ENCODE measurements at regions not wholly inside any gene's neighbourhood (a gene's known extent, or its start where the extent isn't known, plus 50 kb on each side); places are given as distances from the start of the nearest gene placed in this dataset.

- Histone ChIP-seq H3K4me1 (no peaks in the 10 kb centered on the region), H3K9me3 (no peaks in the 10 kb centered on the region), H3K27ac (no peak overlapping the region), H3K4me2 (no peak overlapping the region), H3K4me3 (no peak overlapping the region)
- 17% methylated on average over 4 of the region's 4 CpGs for WGBS (ENCODE audit: missing lambda C conversion rate)
- POLR2A ChIA-PET = no interaction called here
- CTCF ChIA-PET = no interaction called here
- no peak for DNase-seq (ENCODE audit: low read depth in 1 of 2, low spot score in 1 of 2)
- FAIRE-seq = no peak
- no peak for ATAC-seq
- no peak for TF ChIP-seq ZNF302 (CRISPR knock-in tag; IDR thresholded peaks at IDR 0.05)
- no peak for TF ChIP-seq ZSCAN20 (CRISPR knock-in tag; IDR thresholded peaks at IDR 0.05)
- no peak for TF ChIP-seq NFE2L2 (conservative IDR thresholded peaks at IDR 0.05; ENCODE audit: low read length)
- TF ChIP-seq, protein P1, sequence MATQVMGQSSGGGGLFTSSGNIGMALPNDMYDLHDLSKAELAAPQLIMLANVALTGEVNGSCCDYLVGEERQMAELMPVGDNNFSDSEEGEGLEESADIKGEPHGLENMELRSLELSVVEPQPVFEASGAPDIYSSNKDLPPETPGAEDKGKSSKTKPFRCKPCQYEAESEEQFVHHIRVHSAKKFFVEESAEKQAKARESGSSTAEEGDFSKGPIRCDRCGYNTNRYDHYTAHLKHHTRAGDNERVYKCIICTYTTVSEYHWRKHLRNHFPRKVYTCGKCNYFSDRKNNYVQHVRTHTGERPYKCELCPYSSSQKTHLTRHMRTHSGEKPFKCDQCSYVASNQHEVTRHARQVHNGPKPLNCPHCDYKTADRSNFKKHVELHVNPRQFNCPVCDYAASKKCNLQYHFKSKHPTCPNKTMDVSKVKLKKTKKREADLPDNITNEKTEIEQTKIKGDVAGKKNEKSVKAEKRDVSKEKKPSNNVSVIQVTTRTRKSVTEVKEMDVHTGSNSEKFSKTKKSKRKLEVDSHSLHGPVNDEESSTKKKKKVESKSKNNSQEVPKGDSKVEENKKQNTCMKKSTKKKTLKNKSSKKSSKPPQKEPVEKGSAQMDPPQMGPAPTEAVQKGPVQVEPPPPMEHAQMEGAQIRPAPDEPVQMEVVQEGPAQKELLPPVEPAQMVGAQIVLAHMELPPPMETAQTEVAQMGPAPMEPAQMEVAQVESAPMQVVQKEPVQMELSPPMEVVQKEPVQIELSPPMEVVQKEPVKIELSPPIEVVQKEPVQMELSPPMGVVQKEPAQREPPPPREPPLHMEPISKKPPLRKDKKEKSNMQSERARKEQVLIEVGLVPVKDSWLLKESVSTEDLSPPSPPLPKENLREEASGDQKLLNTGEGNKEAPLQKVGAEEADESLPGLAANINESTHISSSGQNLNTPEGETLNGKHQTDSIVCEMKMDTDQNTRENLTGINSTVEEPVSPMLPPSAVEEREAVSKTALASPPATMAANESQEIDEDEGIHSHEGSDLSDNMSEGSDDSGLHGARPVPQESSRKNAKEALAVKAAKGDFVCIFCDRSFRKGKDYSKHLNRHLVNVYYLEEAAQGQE (IDR thresholded peaks at IDR 0.05) = no peak
- TF ChIP-seq ELK1 (IDR thresholded peaks at IDR 0.05; ENCODE audit: low read depth, low read length) = no peak
Observed at GRCh38 chr15:45827766-45828165, 192.9 kb downstream of the SQOR start.

GRCh38 chr15:45829336-45830153 is 194.7 kb downstream of the SQOR start:
- H3K27ac ChIP-seq = no peak overlapping the region
- DNase-seq (ENCODE audit: low read depth in 1 of 2, low spot score in 1 of 2) (no peak), ATAC-seq (no peak), FAIRE-seq (no peak)
- WGBS (ENCODE audit: missing lambda C conversion rate) = 28% methylated on average over 4 of the region's 15 CpGs
- no peaks in the 10 kb centered on the region for H3K4me1 ChIP-seq
- POLR2A ChIA-PET = interaction anchor here (0.5 kb wide), 1 partner anchor 27 kb away, joined by 4 read pairs; no protein-coding TSS in a partner anchor
- TF ChIP-seq HOXB5 (CRISPR knock-in tag; IDR thresholded peaks at IDR 0.05) (no peak), HES2 (IDR thresholded peaks at IDR 0.05) (no peak), RFX5 (IDR thresholded peaks at IDR 0.05) (no peak), JUNB (IDR thresholded peaks at IDR 0.05) (no peak), HEYL (CRISPR knock-in tag; IDR thresholded peaks at IDR 0.05) (no peak)
- TF ChIP-seq, protein P2, sequence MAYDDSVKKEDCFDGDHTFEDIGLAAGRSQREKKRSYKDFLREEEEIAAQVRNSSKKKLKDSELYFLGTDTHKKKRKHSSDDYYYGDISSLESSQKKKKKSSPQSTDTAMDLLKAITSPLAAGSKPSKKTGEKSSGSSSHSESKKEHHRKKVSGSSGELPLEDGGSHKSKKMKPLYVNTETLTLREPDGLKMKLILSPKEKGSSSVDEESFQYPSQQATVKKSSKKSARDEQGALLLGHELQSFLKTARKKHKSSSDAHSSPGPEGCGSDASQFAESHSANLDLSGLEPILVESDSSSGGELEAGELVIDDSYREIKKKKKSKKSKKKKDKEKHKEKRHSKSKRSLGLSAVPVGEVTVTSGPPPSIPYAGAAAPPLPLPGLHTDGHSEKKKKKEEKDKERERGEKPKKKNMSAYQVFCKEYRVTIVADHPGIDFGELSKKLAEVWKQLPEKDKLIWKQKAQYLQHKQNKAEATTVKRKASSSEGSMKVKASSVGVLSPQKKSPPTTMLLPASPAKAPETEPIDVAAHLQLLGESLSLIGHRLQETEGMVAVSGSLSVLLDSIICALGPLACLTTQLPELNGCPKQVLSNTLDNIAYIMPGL (CRISPR knock-in tag; IDR thresholded peaks at IDR 0.05; ENCODE audit: borderline replicate concordance) = no peak
- CTCF ChIA-PET = no interaction called here
- no peak overlapping the region for H3K4me3 ChIP-seq
- no peak overlapping the region for H3K4me2 ChIP-seq
- H3K9me3 ChIP-seq = no peaks in the 10 kb centered on the region

DNA sequence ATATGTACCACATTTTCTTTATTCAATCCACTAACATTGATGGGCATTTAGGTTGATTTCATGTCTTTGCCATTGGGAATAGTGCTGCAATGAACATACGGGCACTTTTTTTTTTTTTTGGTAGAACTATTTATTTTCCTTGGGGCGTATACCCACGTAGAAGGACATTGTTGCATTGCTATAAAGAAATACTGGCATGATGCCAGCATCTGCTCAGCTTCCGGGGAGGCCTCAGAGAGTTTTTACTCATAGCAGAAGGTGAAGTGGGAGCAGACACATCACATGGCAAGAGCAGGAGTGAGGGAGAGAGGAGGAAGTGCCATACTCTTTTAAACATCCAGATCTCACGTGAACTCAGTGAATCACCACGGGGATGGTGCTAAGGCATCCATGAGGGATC is 197.0 kb downstream of the SQOR start:
- Histone ChIP-seq H3K27ac (no peak overlapping the region), H3K4me1 (no peaks in the 10 kb centered on the region), H3K9me3 (no peaks in the 10 kb centered on the region), H3K4me2 (no peak overlapping the region), H3K4me3 (no peak overlapping the region)
- no peak for ATAC-seq
- POLR2A ChIA-PET = no interaction called here
- TF ChIP-seq HOXA7 (CRISPR knock-in tag; IDR thresholded peaks at IDR 0.05) (no peak), CHD2 (IDR thresholded peaks at IDR 0.05; ENCODE audit: low read length, partially characterized antibody) (no peak), KDM1A (IDR thresholded peaks at IDR 0.05; ENCODE audit: low read depth) (no peak), POLR2A (IDR thresholded peaks at IDR 0.05; ENCODE audit: low read length) (no peak), EHMT2 (IDR thresholded peaks at IDR 0.05; ENCODE audit: low read depth) (no peak)
- TF ChIP-seq, protein P3, sequence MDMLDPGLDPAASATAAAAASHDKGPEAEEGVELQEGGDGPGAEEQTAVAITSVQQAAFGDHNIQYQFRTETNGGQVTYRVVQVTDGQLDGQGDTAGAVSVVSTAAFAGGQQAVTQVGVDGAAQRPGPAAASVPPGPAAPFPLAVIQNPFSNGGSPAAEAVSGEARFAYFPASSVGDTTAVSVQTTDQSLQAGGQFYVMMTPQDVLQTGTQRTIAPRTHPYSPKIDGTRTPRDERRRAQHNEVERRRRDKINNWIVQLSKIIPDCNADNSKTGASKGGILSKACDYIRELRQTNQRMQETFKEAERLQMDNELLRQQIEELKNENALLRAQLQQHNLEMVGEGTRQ (IDR thresholded peaks at IDR 0.05) = no peak
- TF ChIP-seq, protein P2 (CRISPR knock-in tag; IDR thresholded peaks at IDR 0.05; ENCODE audit: borderline replicate concordance) = no peak
- FAIRE-seq = no peak
- DNase-seq (ENCODE audit: low read depth in 1 of 2, low spot score in 1 of 2) = no peak
- CTCF ChIA-PET = no interaction called here
- 31% methylated on average over 6 of the region's 6 CpGs for WGBS (ENCODE audit: missing lambda C conversion rate)

All from A549 (cell line).